ENCODE measurements at regions not wholly inside any gene's neighbourhood (a gene's known extent, or its start where the extent isn't known, plus 50 kb on each side); places are given as distances from the start of the nearest gene placed in this dataset.

DNA sequence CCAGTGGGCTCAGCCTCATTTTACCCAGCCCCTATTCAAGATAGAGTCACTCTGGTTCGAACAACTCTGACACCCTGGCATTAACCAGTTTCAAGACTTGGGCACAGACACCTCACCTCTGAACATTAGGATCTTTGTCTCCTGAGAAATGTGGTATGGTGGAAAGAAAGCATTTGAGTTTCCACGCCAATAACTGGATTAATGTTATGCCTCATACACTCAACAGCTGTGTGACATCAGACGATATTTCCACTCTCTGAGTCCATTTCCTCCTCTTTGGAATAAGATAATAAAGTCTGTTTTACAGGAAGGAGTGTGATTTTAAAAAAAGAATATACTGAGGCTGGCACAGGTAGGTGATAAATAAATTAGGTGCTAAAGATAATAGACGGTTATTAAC lies 121.3 kb upstream of the CHL1 start:
- Histone ChIP-seq H3K9ac (ENCODE audit: low read length) (no peak overlapping the region), H2AFZ (ENCODE audit: low read depth, low read length) (no peak overlapping the region), H3K36me3 (replicated peaks; ENCODE audit: low read depth, low read length) (no peaks in the 10 kb centered on the region), H3K4me3 (ENCODE audit: low read length) (no peak overlapping the region), H3K27ac (ENCODE audit: low read length) (no peak overlapping the region), H4K20me1 (ENCODE audit: insufficient read depth, low read length) (no peaks in the 10 kb centered on the region), H3K4me2 (ENCODE audit: low read length) (no peak overlapping the region), H3K9me3 (ENCODE audit: insufficient read depth, low read length) (no peaks in the 10 kb centered on the region), H3K79me2 (ENCODE audit: low read length) (no peaks in the 10 kb centered on the region), H3K4me1 (ENCODE audit: low read length) (no peaks in the 10 kb centered on the region), H3K27me3 (ENCODE audit: low read depth, low read length) (no peaks in the 10 kb centered on the region)
- no peak for TF ChIP-seq EZH2phosphoT487 (IDR thresholded peaks at IDR 0.05; ENCODE audit: low read depth)
- TF ChIP-seq, protein P1, sequence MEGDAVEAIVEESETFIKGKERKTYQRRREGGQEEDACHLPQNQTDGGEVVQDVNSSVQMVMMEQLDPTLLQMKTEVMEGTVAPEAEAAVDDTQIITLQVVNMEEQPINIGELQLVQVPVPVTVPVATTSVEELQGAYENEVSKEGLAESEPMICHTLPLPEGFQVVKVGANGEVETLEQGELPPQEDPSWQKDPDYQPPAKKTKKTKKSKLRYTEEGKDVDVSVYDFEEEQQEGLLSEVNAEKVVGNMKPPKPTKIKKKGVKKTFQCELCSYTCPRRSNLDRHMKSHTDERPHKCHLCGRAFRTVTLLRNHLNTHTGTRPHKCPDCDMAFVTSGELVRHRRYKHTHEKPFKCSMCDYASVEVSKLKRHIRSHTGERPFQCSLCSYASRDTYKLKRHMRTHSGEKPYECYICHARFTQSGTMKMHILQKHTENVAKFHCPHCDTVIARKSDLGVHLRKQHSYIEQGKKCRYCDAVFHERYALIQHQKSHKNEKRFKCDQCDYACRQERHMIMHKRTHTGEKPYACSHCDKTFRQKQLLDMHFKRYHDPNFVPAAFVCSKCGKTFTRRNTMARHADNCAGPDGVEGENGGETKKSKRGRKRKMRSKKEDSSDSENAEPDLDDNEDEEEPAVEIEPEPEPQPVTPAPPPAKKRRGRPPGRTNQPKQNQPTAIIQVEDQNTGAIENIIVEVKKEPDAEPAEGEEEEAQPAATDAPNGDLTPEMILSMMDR (IDR thresholded peaks at IDR 0.05; ENCODE audit: low read depth, low read length): no peak

- no peak overlapping the region for H3K4me3 ChIP-seq (ENCODE audit: low read length)
- no peak overlapping the region for H2AFZ ChIP-seq (ENCODE audit: low read depth, low read length)
- H3K27me3 ChIP-seq (ENCODE audit: low read depth, low read length): no peaks in the 10 kb centered on the region
- no peak overlapping the region for H3K4me2 ChIP-seq (ENCODE audit: low read length)
- H4K20me1 ChIP-seq (ENCODE audit: insufficient read depth, low read length): no peaks in the 10 kb centered on the region
- no peaks in the 10 kb centered on the region for H3K36me3 ChIP-seq (replicated peaks; ENCODE audit: low read depth, low read length)
- TF ChIP-seq, protein P1 (IDR thresholded peaks at IDR 0.05; ENCODE audit: low read depth, low read length): no peak
- TF ChIP-seq EZH2phosphoT487 (IDR thresholded peaks at IDR 0.05; ENCODE audit: low read depth): no peak
- H3K9ac ChIP-seq (ENCODE audit: low read length): no peak overlapping the region
- no peaks in the 10 kb centered on the region for H3K79me2 ChIP-seq (ENCODE audit: low read length)
- H3K4me1 ChIP-seq (ENCODE audit: low read length): no peaks in the 10 kb centered on the region
- no peaks in the 10 kb centered on the region for H3K9me3 ChIP-seq (ENCODE audit: insufficient read depth, low read length)
- no peak overlapping the region for H3K27ac ChIP-seq (ENCODE audit: low read length)
These were observed 117.0 kb upstream of the CHL1 start for GRCh38 chr3:79542-79941.

GRCh38 chr3:82508-82907 lies 114.1 kb upstream of the CHL1 start:
- Histone ChIP-seq H3K4me2 (ENCODE audit: low read length) (no peak overlapping the region), H3K79me2 (ENCODE audit: low read length) (no peaks in the 10 kb centered on the region), H3K4me3 (ENCODE audit: low read length) (no peak overlapping the region), H2AFZ (ENCODE audit: low read depth, low read length) (no peak overlapping the region), H3K27ac (ENCODE audit: low read length) (no peak overlapping the region), H3K9ac (ENCODE audit: low read length) (no peak overlapping the region), H3K36me3 (replicated peaks; ENCODE audit: low read depth, low read length) (no peaks in the 10 kb centered on the region), H3K9me3 (ENCODE audit: insufficient read depth, low read length) (no peaks in the 10 kb centered on the region), H3K4me1 (ENCODE audit: low read length) (peaks cover under 1% of the 10 kb centered on the region), H4K20me1 (ENCODE audit: insufficient read depth, low read length) (no peaks in the 10 kb centered on the region), H3K27me3 (ENCODE audit: low read depth, low read length) (no peaks in the 10 kb centered on the region; the same call in 1 of the 2 replicates)
- TF ChIP-seq, protein P1 (IDR thresholded peaks at IDR 0.05; ENCODE audit: low read depth, low read length): no peak
- TF ChIP-seq EZH2phosphoT487 (IDR thresholded peaks at IDR 0.05; ENCODE audit: low read depth): no peak

- no peak overlapping the region for H3K4me2 ChIP-seq (ENCODE audit: low read length)
- no peaks in the 10 kb centered on the region; the same call in 1 of the 2 replicates for H3K27me3 ChIP-seq (ENCODE audit: low read depth, low read length)
- no peaks in the 10 kb centered on the region for H3K9me3 ChIP-seq (ENCODE audit: insufficient read depth, low read length)
- H3K36me3 ChIP-seq (replicated peaks; ENCODE audit: low read depth, low read length): no peaks in the 10 kb centered on the region
- no peaks in the 10 kb centered on the region for H4K20me1 ChIP-seq (ENCODE audit: insufficient read depth, low read length)
- H3K4me3 ChIP-seq (ENCODE audit: low read length): no peak overlapping the region
- peaks cover 7% of the 10 kb centered on the region for H3K4me1 ChIP-seq (ENCODE audit: low read length)
- TF ChIP-seq EZH2phosphoT487 (IDR thresholded peaks at IDR 0.05; ENCODE audit: low read depth): no peak
- TF ChIP-seq, protein P1 (IDR thresholded peaks at IDR 0.05; ENCODE audit: low read depth, low read length): no peak
- no peak overlapping the region for H3K9ac ChIP-seq (ENCODE audit: low read length)
- no peak overlapping the region for H2AFZ ChIP-seq (ENCODE audit: low read depth, low read length)
- H3K27ac ChIP-seq (ENCODE audit: low read length): no peak overlapping the region
- no peaks in the 10 kb centered on the region for H3K79me2 ChIP-seq (ENCODE audit: low read length)
These were observed 113.5 kb upstream of the CHL1 start for GRCh38 chr3:83096-83495.

Data from OCI-LY3 (cell line).